ENCODE measurements at regions not wholly inside any gene's neighbourhood (a gene's known extent, or its start where the extent isn't known, plus 50 kb on each side); places are given as distances from the start of the nearest gene placed in this dataset.

GRCh38 chr2:121868652-121869051 is 113.2 kb downstream of the TSN start:
- no peak for TF ChIP-seq CTCF (IDR thresholded peaks at IDR 0.05; ENCODE audit: low read depth, low read length)

GRCh38 chr2:121869363-121869762 is 113.9 kb downstream of the TSN start:
- POLR2A ChIA-PET: no interaction called here
- no peak for DNase-seq (ENCODE audit: low read depth, low spot score)
- Histone ChIP-seq H3K27ac (ENCODE audit: low read depth, low read length) (no peak overlapping the region), H3K4me3 (ENCODE audit: low read depth, low read length) (no peak overlapping the region), H3K9me3 (ENCODE audit: control insufficient read depth, insufficient read depth, low read length) (no peaks in the 10 kb centered on the region), H3K27me3 (ENCODE audit: control insufficient read depth, insufficient read depth, low read length) (peaks cover 3% of the 10 kb centered on the region)
- TF ChIP-seq CTCF (IDR thresholded peaks at IDR 0.05; ENCODE audit: low read depth, low read length): no peak
- CTCF ChIA-PET: no interaction called here

More at GRCh38 chr2:121868652-121869051, 113.2 kb downstream of the TSN start:
- no peak overlapping the region for H3K27ac ChIP-seq (ENCODE audit: low read depth, low read length)
- ChIA-PET CTCF (no interaction called here), POLR2A (no interaction called here)
- H3K4me3 ChIP-seq (ENCODE audit: low read depth, low read length): no peak overlapping the region
- H3K27me3 ChIP-seq (ENCODE audit: control insufficient read depth, insufficient read depth, low read length): peaks cover 3% of the 10 kb centered on the region
- DNase-seq (ENCODE audit: low read depth, low spot score): no peak
- H3K9me3 ChIP-seq (ENCODE audit: control insufficient read depth, insufficient read depth, low read length): no peaks in the 10 kb centered on the region

GRCh38 chr2:121869873-121870272 is 114.4 kb downstream of the TSN start:
- ChIA-PET POLR2A (no interaction called here), CTCF (no interaction called here)
- H3K4me3 ChIP-seq (ENCODE audit: low read depth, low read length): no peak overlapping the region
- H3K27ac ChIP-seq (ENCODE audit: low read depth, low read length): no peak overlapping the region
- H3K9me3 ChIP-seq (ENCODE audit: control insufficient read depth, insufficient read depth, low read length): no peaks in the 10 kb centered on the region
- H3K27me3 ChIP-seq (ENCODE audit: control insufficient read depth, insufficient read depth, low read length): peaks cover 6% of the 10 kb centered on the region
- no peak for DNase-seq (ENCODE audit: low read depth, low spot score)
- TF ChIP-seq CTCF (IDR thresholded peaks at IDR 0.05; ENCODE audit: low read depth, low read length): no peak

GRCh38 chr2:121872651-121873050 is 117.2 kb downstream of the TSN start:
- CTCF ChIA-PET: no interaction called here
- POLR2A ChIA-PET: no interaction called here
- Histone ChIP-seq H3K27ac (ENCODE audit: low read depth, low read length) (no peak overlapping the region), H3K4me3 (ENCODE audit: low read depth, low read length) (no peak overlapping the region), H3K9me3 (ENCODE audit: control insufficient read depth, insufficient read depth, low read length) (no peaks in the 10 kb centered on the region), H3K27me3 (ENCODE audit: control insufficient read depth, insufficient read depth, low read length) (peaks cover 8% of the 10 kb centered on the region)
- DNase-seq (ENCODE audit: low read depth, low spot score): no peak
- no peak for TF ChIP-seq CTCF (IDR thresholded peaks at IDR 0.05; ENCODE audit: low read depth, low read length)

- Histone ChIP-seq H3K9me3 (ENCODE audit: control insufficient read depth, insufficient read depth, low read length) (no peaks in the 10 kb centered on the region), H3K27ac (ENCODE audit: low read depth, low read length) (no peak overlapping the region), H3K27me3 (ENCODE audit: control insufficient read depth, insufficient read depth, low read length) (peaks cover 11% of the 10 kb centered on the region), H3K4me3 (ENCODE audit: low read depth, low read length) (no peak overlapping the region)
- ChIA-PET POLR2A (no interaction called here), CTCF (interaction anchor here (0.7 kb wide), 1 partner anchor 815 kb away, joined by 5 read pairs; no protein-coding TSS in a partner anchor)
- TF ChIP-seq CTCF (IDR thresholded peaks at IDR 0.05; ENCODE audit: low read depth, low read length): no peak
- no peak for DNase-seq (ENCODE audit: low read depth, low spot score)
Measured at GRCh38 chr2:121873864-121874263, 118.4 kb downstream of the TSN start.
